T-helper 1 cell treated with Interleukin-12 subunit alpha and Interleukin-12 subunit beta and Interleukin-4 antibody, amounts not matched to agents 30 μg/mL and 1 μg/mL, for 36 hours (primary cell): ENCODE measurements at regions not wholly inside any gene's neighbourhood (a gene's known extent, or its start where the extent isn't known, plus 50 kb on each side); places are given as distances from the start of the nearest gene placed in this dataset.
"Not testable (repeated sequence)": the region's sequence is repeated elsewhere in the genome, so short reads cannot be mapped to it uniquely, and the experiment has no call there.

Experiments used
- H3K27ac Mint-ChIP-seq: one replicate; pipeline ENCODE4 v1.8.0; 2021; ENCODE audit warnings: mild to moderate bottlenecking, mixed read lengths
- H3K27me3 Mint-ChIP-seq: one replicate; pipeline ENCODE4 v1.8.0; 2021; ENCODE audit warnings: low read depth, mixed read lengths
- H3K36me3 Mint-ChIP-seq: one replicate; pipeline ENCODE4 v1.8.0; 2021; ENCODE audit warnings: low read depth, mixed read lengths
- H3K4me1 Mint-ChIP-seq: one replicate; pipeline ENCODE4 v1.8.0; 2021; ENCODE audit warnings: low read depth, mixed read lengths
- H3K4me3 Mint-ChIP-seq: one replicate; pipeline ENCODE4 v1.8.0; 2021; ENCODE audit warnings: mild to moderate bottlenecking, moderate library complexity, mixed read lengths
- H3K9me3 Mint-ChIP-seq: one replicate; pipeline ENCODE4 v1.8.0; 2021; ENCODE audit warnings: mixed read lengths

DNA sequence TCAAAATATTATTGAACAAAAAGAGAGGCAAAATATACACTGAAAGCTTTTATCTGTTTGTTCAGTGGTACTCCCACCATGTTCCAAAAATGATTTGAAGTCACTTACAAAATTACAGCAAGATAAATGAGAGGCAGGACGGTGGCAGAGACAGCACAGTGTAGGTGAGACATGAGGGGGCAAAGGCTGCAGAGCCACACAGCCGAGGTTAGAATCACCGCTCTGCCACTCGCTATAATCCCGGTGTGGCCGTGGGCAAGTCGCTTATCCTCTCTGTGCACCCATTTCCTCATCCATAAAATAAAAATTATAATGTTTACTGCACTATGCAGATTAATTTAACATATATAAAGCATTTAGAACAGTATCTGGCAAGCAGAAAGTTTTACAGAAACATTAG is 140.1 kb upstream of the BEND6 start:
- Mint-ChIP-seq H3K4me3 (no peak overlapping the region), H3K4me1 (no peaks in the 10 kb centered on the region), H3K27ac (no peak overlapping the region), H3K36me3 (no peaks in the 10 kb centered on the region), H3K27me3 (peaks cover 6% of the 10 kb centered on the region), H3K9me3 (no peaks in the 10 kb centered on the region)

DNA sequence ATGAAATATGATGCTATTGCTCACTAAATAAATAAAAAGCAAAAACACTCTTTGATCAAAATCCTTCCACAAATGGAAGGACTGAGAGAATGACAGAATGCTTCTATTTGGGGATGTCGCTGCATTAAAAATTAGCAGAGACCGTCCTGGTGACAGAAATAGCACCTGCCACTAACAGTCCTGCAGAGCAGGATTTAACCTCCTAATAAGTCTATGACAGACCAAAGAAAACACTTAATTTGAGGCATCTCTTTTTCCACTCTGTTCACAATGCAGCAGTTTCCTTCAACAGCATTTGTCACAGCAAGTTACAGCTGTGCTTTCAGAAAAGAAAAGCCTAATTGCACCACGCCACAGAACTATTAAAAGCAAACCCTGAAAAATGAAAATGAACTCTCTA is 140.6 kb upstream of the BEND6 start:
- Mint-ChIP-seq H3K27ac (no peak overlapping the region), H3K4me1 (no peaks in the 10 kb centered on the region), H3K4me3 (no peak overlapping the region), H3K9me3 (no peaks in the 10 kb centered on the region), H3K36me3 (no peaks in the 10 kb centered on the region), H3K27me3 (peaks cover 6% of the 10 kb centered on the region)

DNA sequence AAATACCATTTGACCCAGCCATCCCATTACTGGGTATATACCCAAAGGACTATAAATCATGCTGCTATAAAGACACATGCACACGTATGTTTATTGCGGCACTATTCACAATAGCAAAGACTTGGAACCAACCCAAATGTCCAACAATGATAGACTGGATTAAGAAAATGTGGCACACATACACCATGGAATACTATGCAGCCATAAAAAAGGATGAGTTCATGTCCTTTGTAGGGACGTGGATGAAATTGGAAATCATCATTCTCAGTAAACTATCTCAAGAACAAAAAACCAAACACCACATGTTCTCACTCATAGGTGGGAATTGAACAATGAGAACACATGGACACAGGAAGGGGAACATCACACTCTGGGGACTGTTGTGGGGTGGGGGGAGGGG is 142.1 kb upstream of the BEND6 start:
- H3K4me3 Mint-ChIP-seq, H3K9me3 Mint-ChIP-seq, H3K36me3 Mint-ChIP-seq, H3K27me3 Mint-ChIP-seq, H3K4me1 Mint-ChIP-seq, H3K27ac Mint-ChIP-seq: not testable (repeated sequence)

DNA sequence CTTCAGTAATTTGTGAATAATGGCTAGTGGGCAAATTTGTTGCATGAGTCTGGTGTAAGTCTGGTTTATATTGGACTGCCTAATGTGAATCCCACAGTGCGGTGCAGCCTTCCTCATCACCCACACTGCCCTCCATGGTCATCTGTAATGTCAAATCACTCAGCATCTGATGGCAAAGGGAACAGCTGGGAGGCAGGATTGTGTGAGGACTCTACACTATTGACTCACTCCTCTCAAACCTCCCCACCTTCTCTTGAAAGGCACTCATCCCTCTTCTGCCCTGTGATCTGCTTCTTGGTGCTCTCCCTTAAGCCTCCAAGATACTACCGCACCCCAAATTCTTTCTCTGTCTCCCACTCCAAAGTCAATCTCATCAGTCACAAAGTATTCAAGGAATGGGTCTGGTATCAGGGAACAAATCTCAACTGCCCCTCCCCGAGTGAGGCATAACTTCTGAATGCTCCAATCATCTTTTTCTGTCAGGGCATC is 146.0 kb upstream of the BEND6 start:
- Mint-ChIP-seq H3K27me3 (no peaks in the 10 kb centered on the region), H3K4me1 (no peaks in the 10 kb centered on the region), H3K4me3 (no peak overlapping the region), H3K27ac (no peak overlapping the region), H3K9me3 (no peaks in the 10 kb centered on the region), H3K36me3 (no peaks in the 10 kb centered on the region)

GRCh38 chr6:56807989-56808337 is 146.9 kb upstream of the BEND6 start:
- H3K9me3 Mint-ChIP-seq: no peaks in the 10 kb centered on the region
- H3K4me1 Mint-ChIP-seq: no peaks in the 10 kb centered on the region
- no peak overlapping the region for H3K4me3 Mint-ChIP-seq
- no peak overlapping the region for H3K27ac Mint-ChIP-seq
- H3K36me3 Mint-ChIP-seq: no peaks in the 10 kb centered on the region
- H3K27me3 Mint-ChIP-seq: no peaks in the 10 kb centered on the region

GRCh38 chr6:56807326-56807988 is 147.4 kb upstream of the BEND6 start:
- no peaks in the 10 kb centered on the region for H3K9me3 Mint-ChIP-seq
- H3K27me3 Mint-ChIP-seq: no peaks in the 10 kb centered on the region
- no peaks in the 10 kb centered on the region for H3K4me1 Mint-ChIP-seq
- no peaks in the 10 kb centered on the region for H3K36me3 Mint-ChIP-seq
- H3K27ac Mint-ChIP-seq: no peak overlapping the region
- no peak overlapping the region for H3K4me3 Mint-ChIP-seq

- Mint-ChIP-seq H3K27me3 (no peaks in the 10 kb centered on the region), H3K4me3 (no peak overlapping the region), H3K9me3 (no peaks in the 10 kb centered on the region), H3K4me1 (no peaks in the 10 kb centered on the region), H3K36me3 (no peaks in the 10 kb centered on the region), H3K27ac (no peak overlapping the region)
Measured at GRCh38 chr6:56806368-56806767, 148.5 kb upstream of the BEND6 start.

GRCh38 chr6:56804996-56805395 is 149.9 kb upstream of the BEND6 start:
- Mint-ChIP-seq H3K27ac (no peak overlapping the region), H3K9me3 (no peaks in the 10 kb centered on the region), H3K4me1 (no peaks in the 10 kb centered on the region), H3K36me3 (no peaks in the 10 kb centered on the region), H3K4me3 (no peak overlapping the region), H3K27me3 (no peaks in the 10 kb centered on the region)

GRCh38 chr6:56803594-56803993 is 151.3 kb upstream of the BEND6 start:
- H3K4me1 Mint-ChIP-seq: no peaks in the 10 kb centered on the region
- no peaks in the 10 kb centered on the region for H3K9me3 Mint-ChIP-seq
- H3K27ac Mint-ChIP-seq: no peak overlapping the region
- no peak overlapping the region for H3K4me3 Mint-ChIP-seq
- no peaks in the 10 kb centered on the region for H3K27me3 Mint-ChIP-seq
- H3K36me3 Mint-ChIP-seq: no peaks in the 10 kb centered on the region

GRCh38 chr6:56802584-56802983 is 152.3 kb upstream of the BEND6 start:
- Mint-ChIP-seq H3K4me1 (no peaks in the 10 kb centered on the region), H3K36me3 (no peaks in the 10 kb centered on the region), H3K9me3 (no peaks in the 10 kb centered on the region), H3K27me3 (no peaks in the 10 kb centered on the region), H3K27ac (no peak overlapping the region), H3K4me3 (no peak overlapping the region)

DNA sequence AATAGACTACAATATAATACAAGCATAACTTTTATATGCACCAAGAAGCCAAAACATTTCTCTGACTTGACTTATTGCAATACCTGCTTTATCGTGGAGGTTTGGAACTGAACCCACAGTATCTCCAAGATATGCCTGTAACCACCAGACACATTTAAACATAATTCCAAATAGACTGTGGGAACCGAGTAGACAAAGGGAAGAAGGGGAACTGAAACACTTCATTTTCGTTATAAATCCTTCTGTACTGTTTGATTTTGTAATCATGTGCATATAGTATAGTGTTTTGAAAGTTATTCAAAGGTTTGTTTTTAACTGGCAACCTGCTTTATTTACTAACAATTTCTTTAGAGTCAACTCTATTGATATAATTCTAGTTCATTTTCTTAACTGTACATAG is 154.9 kb upstream of the BEND6 start:
- H3K4me3 Mint-ChIP-seq: no peak overlapping the region
- no peaks in the 10 kb centered on the region for H3K9me3 Mint-ChIP-seq
- peaks cover 13% of the 10 kb centered on the region for H3K27me3 Mint-ChIP-seq
- no peaks in the 10 kb centered on the region for H3K36me3 Mint-ChIP-seq
- no peaks in the 10 kb centered on the region for H3K4me1 Mint-ChIP-seq
- H3K27ac Mint-ChIP-seq: no peak overlapping the region

- Mint-ChIP-seq H3K4me1 (no peaks in the 10 kb centered on the region), H3K9me3 (no peaks in the 10 kb centered on the region), H3K4me3 (no peak overlapping the region), H3K27ac (no peak overlapping the region), H3K36me3 (no peaks in the 10 kb centered on the region), H3K27me3 (peaks cover 17% of the 10 kb centered on the region)
Measured at GRCh38 chr6:56798163-56798562, 155.5 kb upstream of the DST start.

DNA sequence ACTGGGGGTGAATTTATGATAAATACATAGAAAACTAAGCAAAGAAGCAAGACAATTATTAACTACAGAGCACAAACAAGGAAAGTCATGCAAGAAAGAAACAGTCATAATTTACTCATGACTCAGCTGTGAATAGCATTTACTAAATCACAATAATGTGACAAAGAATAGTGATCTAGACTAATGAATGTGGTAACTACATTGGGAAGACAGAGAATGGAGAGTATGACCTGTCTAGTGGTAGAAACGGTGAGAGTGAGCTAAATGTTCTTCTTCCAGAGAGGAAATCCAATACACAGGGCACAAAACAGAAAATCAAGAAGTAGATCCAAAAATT is 153.5 kb upstream of the DST start:
- Mint-ChIP-seq H3K36me3 (no peaks in the 10 kb centered on the region), H3K27ac (no peak overlapping the region)

GRCh38 chr6:56795466-56796195 is 152.9 kb upstream of the DST start:
- Mint-ChIP-seq H3K27me3 (peaks cover 17% of the 10 kb centered on the region), H3K9me3 (no peaks in the 10 kb centered on the region), H3K4me3 (no peak overlapping the region), H3K36me3 (no peaks in the 10 kb centered on the region), H3K27ac (no peak overlapping the region), H3K4me1 (no peaks in the 10 kb centered on the region)

More for the DNA sequence above, 153.5 kb upstream of the DST start:
- no peaks in the 10 kb centered on the region for H3K4me1 Mint-ChIP-seq
- no peaks in the 10 kb centered on the region for H3K9me3 Mint-ChIP-seq
- peaks cover 17% of the 10 kb centered on the region for H3K27me3 Mint-ChIP-seq
- no peak overlapping the region for H3K4me3 Mint-ChIP-seq

DNA sequence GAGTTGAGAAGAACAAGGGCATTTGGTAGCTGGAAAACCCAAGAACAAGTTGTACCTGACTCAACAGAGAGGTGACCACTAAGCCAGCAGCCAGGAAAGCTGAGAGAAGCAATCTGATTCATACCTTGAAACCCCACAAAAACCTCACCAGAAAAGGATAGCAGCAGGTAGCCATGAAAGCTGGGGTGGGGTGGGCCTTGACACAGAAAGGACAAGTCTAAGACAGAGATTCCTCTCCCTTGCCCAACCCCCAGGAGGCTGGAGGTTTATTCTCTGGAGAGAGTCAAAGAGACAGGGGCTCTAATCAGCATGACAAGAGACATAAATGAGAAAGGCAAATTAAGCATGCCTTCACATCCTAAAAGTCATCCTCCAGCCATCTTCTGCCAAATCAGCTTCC is 151.7 kb upstream of the DST start:
- Mint-ChIP-seq H3K36me3 (no peaks in the 10 kb centered on the region), H3K4me3 (no peak overlapping the region), H3K4me1 (no peaks in the 10 kb centered on the region), H3K27ac (no peak overlapping the region), H3K27me3 (peaks cover 17% of the 10 kb centered on the region), H3K9me3 (no peaks in the 10 kb centered on the region)
